ENCODE measurements at regions not wholly inside any gene's neighbourhood (a gene's known extent, or its start where the extent isn't known, plus 50 kb on each side); places are given as distances from the start of the nearest gene placed in this dataset.

DNA sequence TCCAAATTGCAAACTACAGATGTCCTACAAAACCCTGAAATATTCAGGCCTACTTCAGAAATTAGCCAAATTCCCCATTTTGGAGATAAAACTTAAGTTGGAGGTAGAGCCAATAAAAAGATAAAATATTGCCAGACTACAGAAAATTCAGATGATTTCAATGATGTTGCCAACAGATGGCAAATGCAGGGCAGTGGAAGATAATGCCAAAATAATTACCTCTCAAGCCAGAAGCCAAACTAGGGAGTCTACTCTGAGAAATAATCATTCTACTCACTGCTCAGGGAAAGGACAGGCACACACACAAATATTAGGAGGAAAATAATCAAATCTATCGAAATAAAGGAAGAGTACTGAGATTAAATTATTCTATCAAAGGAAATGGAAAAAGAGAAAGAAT is 347.5 kb upstream of the CCNG1 start:
- no peaks in the 10 kb centered on the region for H3K9me3 ChIP-seq
- H3K4me3 ChIP-seq, result no peak overlapping the region
- no peaks in the 10 kb centered on the region for H3K27me3 ChIP-seq
- H3K4me1 ChIP-seq, result no peaks in the 10 kb centered on the region
- intact Hi-C loops (cut with DNase I), result no loop called here
- H3K36me3 ChIP-seq, result no peaks in the 10 kb centered on the region
- DNase-seq (ENCODE audit: low spot score in 2 of 2), result no peak
- TF ChIP-seq, protein P1, sequence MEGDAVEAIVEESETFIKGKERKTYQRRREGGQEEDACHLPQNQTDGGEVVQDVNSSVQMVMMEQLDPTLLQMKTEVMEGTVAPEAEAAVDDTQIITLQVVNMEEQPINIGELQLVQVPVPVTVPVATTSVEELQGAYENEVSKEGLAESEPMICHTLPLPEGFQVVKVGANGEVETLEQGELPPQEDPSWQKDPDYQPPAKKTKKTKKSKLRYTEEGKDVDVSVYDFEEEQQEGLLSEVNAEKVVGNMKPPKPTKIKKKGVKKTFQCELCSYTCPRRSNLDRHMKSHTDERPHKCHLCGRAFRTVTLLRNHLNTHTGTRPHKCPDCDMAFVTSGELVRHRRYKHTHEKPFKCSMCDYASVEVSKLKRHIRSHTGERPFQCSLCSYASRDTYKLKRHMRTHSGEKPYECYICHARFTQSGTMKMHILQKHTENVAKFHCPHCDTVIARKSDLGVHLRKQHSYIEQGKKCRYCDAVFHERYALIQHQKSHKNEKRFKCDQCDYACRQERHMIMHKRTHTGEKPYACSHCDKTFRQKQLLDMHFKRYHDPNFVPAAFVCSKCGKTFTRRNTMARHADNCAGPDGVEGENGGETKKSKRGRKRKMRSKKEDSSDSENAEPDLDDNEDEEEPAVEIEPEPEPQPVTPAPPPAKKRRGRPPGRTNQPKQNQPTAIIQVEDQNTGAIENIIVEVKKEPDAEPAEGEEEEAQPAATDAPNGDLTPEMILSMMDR (IDR thresholded peaks at IDR 0.05), result no peak
- H3K27ac ChIP-seq, result no peak overlapping the region

DNA sequence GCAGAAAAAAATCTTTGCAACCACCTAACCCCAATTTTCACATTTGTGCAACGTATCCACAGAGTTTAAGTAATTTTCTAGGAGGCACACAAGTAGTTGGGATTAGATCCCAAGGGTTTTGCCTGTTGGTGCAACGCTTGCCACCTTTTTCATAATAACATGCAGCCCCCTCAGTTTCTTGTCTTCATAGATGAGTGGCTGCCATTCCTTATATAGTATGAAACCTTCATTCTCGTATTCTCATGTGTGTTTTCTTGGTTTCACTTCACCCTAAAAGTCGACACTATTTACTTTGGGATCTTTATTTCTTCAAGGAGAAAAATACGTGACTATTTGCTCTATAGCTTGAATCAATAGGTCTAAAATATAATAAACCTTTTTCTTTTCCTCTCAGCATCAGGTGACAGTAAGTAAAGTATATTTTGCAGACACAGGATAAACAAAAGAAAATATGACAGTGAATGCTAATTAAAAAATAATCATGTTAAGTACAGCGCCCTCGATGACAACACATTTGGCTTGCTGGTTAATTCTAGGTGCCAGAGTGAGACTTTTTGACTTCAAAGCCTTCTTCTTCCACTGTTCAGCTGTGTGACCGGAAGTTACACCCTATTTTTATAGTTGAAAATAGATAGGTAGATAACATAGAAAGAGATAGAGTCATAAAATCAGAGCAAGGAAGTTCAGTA is 342.8 kb upstream of the CCNG1 start:
- Histone ChIP-seq H3K4me3 (no peak overlapping the region), H3K9me3 (no peaks in the 10 kb centered on the region), H3K4me1 (no peaks in the 10 kb centered on the region), H3K36me3 (no peaks in the 10 kb centered on the region), H3K27me3 (no peaks in the 10 kb centered on the region), H3K27ac (no peak overlapping the region)
- TF ChIP-seq, protein P1 (IDR thresholded peaks at IDR 0.05), result no peak
- no peak for DNase-seq (ENCODE audit: low spot score in 2 of 2)
- intact Hi-C loops (cut with DNase I), result no loop called here

DNA sequence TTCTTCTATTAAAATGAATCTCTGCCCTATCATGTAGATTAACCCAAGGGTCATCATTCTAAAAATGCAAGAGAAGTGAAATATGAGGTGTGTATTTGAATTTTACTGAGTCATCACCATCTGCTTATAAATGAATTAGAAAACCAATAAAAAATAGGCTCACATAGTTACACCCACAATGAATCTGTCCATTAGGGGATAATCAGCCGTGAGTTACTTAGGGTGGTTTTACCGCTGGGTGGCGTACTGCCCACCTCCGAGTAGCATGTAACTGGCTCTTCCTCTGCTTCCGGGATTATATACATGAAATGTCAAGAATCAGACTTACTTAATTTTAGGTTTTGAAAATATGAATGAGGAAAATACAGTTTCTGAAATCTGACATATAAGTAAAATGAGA is 332.9 kb upstream of the CCNG1 start:
- Histone ChIP-seq H3K4me1 (no peaks in the 10 kb centered on the region), H3K36me3 (no peaks in the 10 kb centered on the region), H3K27me3 (no peaks in the 10 kb centered on the region), H3K9me3 (no peaks in the 10 kb centered on the region), H3K27ac (no peak overlapping the region), H3K4me3 (no peak overlapping the region)
- DNase-seq (ENCODE audit: low spot score in 2 of 2), result no peak
- TF ChIP-seq, protein P1 (IDR thresholded peaks at IDR 0.05), result no peak
- intact Hi-C loops (cut with DNase I), result no loop called here

DNA sequence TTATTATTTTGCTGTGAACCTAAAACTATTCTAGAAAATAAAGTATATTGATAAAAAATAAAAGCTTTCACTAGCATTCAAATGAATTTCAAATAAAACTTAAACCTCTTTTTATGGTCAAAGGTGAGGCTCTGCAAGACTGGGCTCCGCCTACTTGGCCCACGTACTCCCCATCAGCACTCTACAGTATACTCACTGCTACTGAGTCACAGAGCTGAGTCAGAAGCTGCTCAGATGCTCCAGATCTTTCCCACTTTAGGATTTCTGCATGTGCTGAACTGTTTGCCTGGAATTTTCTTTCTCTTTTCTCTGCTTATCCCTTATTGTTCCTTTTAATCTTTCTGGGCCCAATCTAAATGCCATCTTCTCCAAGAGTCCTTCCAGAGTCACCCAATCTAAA is 331.9 kb upstream of the CCNG1 start:
- no peak for DNase-seq (ENCODE audit: low spot score in 2 of 2)
- H3K36me3 ChIP-seq, result no peaks in the 10 kb centered on the region
- TF ChIP-seq, protein P1 (IDR thresholded peaks at IDR 0.05), result no peak
- no peaks in the 10 kb centered on the region for H3K9me3 ChIP-seq
- H3K27me3 ChIP-seq, result no peaks in the 10 kb centered on the region
- intact Hi-C loops (cut with DNase I), result no loop called here
- no peak overlapping the region for H3K4me3 ChIP-seq
- H3K4me1 ChIP-seq, result no peaks in the 10 kb centered on the region
- H3K27ac ChIP-seq, result no peak overlapping the region

DNA sequence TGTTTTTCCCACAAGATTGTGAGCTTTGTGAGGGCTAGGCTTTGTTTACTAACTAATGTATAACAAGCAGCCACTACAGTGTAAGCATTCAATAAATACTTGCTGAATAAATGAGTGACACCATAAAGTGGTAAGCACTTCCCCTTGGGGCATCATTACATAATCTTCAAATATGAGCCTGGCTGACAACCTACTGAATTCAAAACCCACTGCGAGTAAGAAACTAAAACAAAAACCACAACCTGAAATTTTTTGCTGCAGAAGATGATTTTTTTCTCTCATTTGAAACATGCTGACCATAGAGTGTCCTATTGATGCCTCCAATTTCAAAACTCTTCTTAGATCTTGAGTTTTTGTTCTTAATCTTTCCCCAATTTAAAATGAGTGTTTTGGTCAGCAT is 331.3 kb upstream of the CCNG1 start:
- DNase-seq (ENCODE audit: low spot score in 2 of 2), result no peak
- Histone ChIP-seq H3K4me1 (no peaks in the 10 kb centered on the region), H3K27me3 (no peaks in the 10 kb centered on the region), H3K4me3 (no peak overlapping the region), H3K27ac (no peak overlapping the region), H3K36me3 (no peaks in the 10 kb centered on the region), H3K9me3 (no peaks in the 10 kb centered on the region)
- TF ChIP-seq, protein P1 (IDR thresholded peaks at IDR 0.05), result no peak
- intact Hi-C loops (cut with DNase I), result no loop called here

DNA sequence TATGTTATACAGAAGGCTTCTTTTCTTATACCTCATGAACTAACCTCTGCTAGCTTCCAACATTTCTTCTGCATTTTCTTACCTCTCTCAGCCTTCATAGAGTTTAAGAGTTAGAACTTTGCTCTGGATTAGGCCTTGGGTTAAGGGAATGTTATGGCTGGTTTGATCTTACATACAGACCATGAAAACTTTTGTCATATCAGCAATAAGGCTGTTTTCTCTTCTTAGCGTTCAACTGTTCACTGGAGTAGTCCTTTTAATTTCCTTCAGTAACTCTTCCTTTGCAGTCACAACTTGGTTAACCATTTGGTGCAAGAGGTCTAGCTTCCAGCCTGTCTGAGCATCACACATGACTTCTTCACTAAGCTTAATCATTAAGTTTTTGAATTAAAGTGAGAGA is 329.0 kb upstream of the CCNG1 start:
- Histone ChIP-seq H3K9me3 (no peaks in the 10 kb centered on the region), H3K27ac (no peak overlapping the region), H3K27me3 (no peaks in the 10 kb centered on the region), H3K4me1 (no peaks in the 10 kb centered on the region), H3K36me3 (no peaks in the 10 kb centered on the region), H3K4me3 (no peak overlapping the region)
- no peak for DNase-seq (ENCODE audit: low spot score in 2 of 2)
- intact Hi-C loops (cut with DNase I), result no loop called here
- TF ChIP-seq, protein P1 (IDR thresholded peaks at IDR 0.05), result no peak
